ENCODE measurements at regions not wholly inside any gene's neighbourhood (a gene's known extent, or its start where the extent isn't known, plus 50 kb on each side); places are given as distances from the start of the nearest gene placed in this dataset.

GRCh38 chr5:167626341-167627123 lies 664.9 kb upstream of the WWC1 start:
- Histone ChIP-seq H3K27me3 (ENCODE audit: control insufficient read depth, insufficient read depth, low read length) (no peaks in the 10 kb centered on the region), H3K9ac (ENCODE audit: low read length) (no peak overlapping the region), H3K4me3 (ENCODE audit: low read length) (no peak overlapping the region), H3K27ac (ENCODE audit: low read depth, low read length) (no peak overlapping the region), H3K36me3 (ENCODE audit: control insufficient read depth, insufficient read depth, low read length) (no peaks in the 10 kb centered on the region), H3K4me1 (ENCODE audit: control insufficient read depth, insufficient read depth, low read length) (no peaks in the 10 kb centered on the region)

GRCh38 chr5:167629634-167630033 lies 661.8 kb upstream of the WWC1 start:
- Histone ChIP-seq H3K4me3 (ENCODE audit: low read length) (no peak overlapping the region), H3K9ac (ENCODE audit: low read length) (no peak overlapping the region), H3K4me1 (ENCODE audit: control insufficient read depth, insufficient read depth, low read length) (no peaks in the 10 kb centered on the region), H3K27me3 (ENCODE audit: control insufficient read depth, insufficient read depth, low read length) (no peaks in the 10 kb centered on the region), H3K36me3 (ENCODE audit: control insufficient read depth, insufficient read depth, low read length) (no peaks in the 10 kb centered on the region), H3K27ac (ENCODE audit: low read depth, low read length) (no peak overlapping the region)

- no peaks in the 10 kb centered on the region for H3K27me3 ChIP-seq (ENCODE audit: control insufficient read depth, insufficient read depth, low read length)
- no peaks in the 10 kb centered on the region for H3K4me1 ChIP-seq (ENCODE audit: control insufficient read depth, insufficient read depth, low read length)
- H3K9ac ChIP-seq (ENCODE audit: low read length), result no peak overlapping the region
- no peaks in the 10 kb centered on the region for H3K36me3 ChIP-seq (ENCODE audit: control insufficient read depth, insufficient read depth, low read length)
- no peak overlapping the region for H3K4me3 ChIP-seq (ENCODE audit: low read length)
- no peak overlapping the region for H3K27ac ChIP-seq (ENCODE audit: low read depth, low read length)
Measured at GRCh38 chr5:167631191-167631590, 660.3 kb upstream of the WWC1 start.

GRCh38 chr5:167633114-167633513 lies 658.3 kb upstream of the WWC1 start:
- no peak overlapping the region for H3K9ac ChIP-seq (ENCODE audit: low read length)
- H3K27ac ChIP-seq (ENCODE audit: low read depth, low read length), result no peak overlapping the region
- no peaks in the 10 kb centered on the region for H3K36me3 ChIP-seq (ENCODE audit: control insufficient read depth, insufficient read depth, low read length)

GRCh38 chr5:167633931-167634341 lies 657.5 kb upstream of the WWC1 start:
- H3K4me3 ChIP-seq (ENCODE audit: low read length), result no peak overlapping the region
- no peak overlapping the region for H3K9ac ChIP-seq (ENCODE audit: low read length)
- H3K27me3 ChIP-seq (ENCODE audit: control insufficient read depth, insufficient read depth, low read length), result no peaks in the 10 kb centered on the region
- no peaks in the 10 kb centered on the region for H3K4me1 ChIP-seq (ENCODE audit: control insufficient read depth, insufficient read depth, low read length)
- no peaks in the 10 kb centered on the region for H3K36me3 ChIP-seq (ENCODE audit: control insufficient read depth, insufficient read depth, low read length)
- H3K27ac ChIP-seq (ENCODE audit: low read depth, low read length), result no peak overlapping the region

More at GRCh38 chr5:167633114-167633513, 658.3 kb upstream of the WWC1 start:
- Histone ChIP-seq H3K4me1 (ENCODE audit: control insufficient read depth, insufficient read depth, low read length) (no peaks in the 10 kb centered on the region), H3K27me3 (ENCODE audit: control insufficient read depth, insufficient read depth, low read length) (no peaks in the 10 kb centered on the region), H3K4me3 (ENCODE audit: low read length) (no peak overlapping the region)

GRCh38 chr5:167634432-167634831 lies 657.0 kb upstream of the WWC1 start:
- no peaks in the 10 kb centered on the region for H3K36me3 ChIP-seq (ENCODE audit: control insufficient read depth, insufficient read depth, low read length)
- H3K9ac ChIP-seq (ENCODE audit: low read length), result no peak overlapping the region
- H3K4me1 ChIP-seq (ENCODE audit: control insufficient read depth, insufficient read depth, low read length), result no peaks in the 10 kb centered on the region
- no peak overlapping the region for H3K4me3 ChIP-seq (ENCODE audit: low read length)
- no peaks in the 10 kb centered on the region for H3K27me3 ChIP-seq (ENCODE audit: control insufficient read depth, insufficient read depth, low read length)
- H3K27ac ChIP-seq (ENCODE audit: low read depth, low read length), result no peak overlapping the region

- Histone ChIP-seq H3K27ac (ENCODE audit: low read depth, low read length) (no peak overlapping the region), H3K9ac (ENCODE audit: low read length) (no peak overlapping the region), H3K4me1 (ENCODE audit: control insufficient read depth, insufficient read depth, low read length) (no peaks in the 10 kb centered on the region), H3K4me3 (ENCODE audit: low read length) (no peak overlapping the region), H3K36me3 (ENCODE audit: control insufficient read depth, insufficient read depth, low read length) (no peaks in the 10 kb centered on the region), H3K27me3 (ENCODE audit: control insufficient read depth, insufficient read depth, low read length) (no peaks in the 10 kb centered on the region)
Measured at GRCh38 chr5:167638816-167639215, 652.6 kb upstream of the WWC1 start.

- Histone ChIP-seq H3K9ac (ENCODE audit: low read length) (no peak overlapping the region), H3K27ac (ENCODE audit: low read depth, low read length) (no peak overlapping the region)
Measured at GRCh38 chr5:167639273-167639672, 652.2 kb upstream of the WWC1 start.

GRCh38 chr5:167639766-167640165 lies 651.7 kb upstream of the WWC1 start:
- H3K4me1 ChIP-seq (ENCODE audit: control insufficient read depth, insufficient read depth, low read length), result no peaks in the 10 kb centered on the region
- no peak overlapping the region for H3K27ac ChIP-seq (ENCODE audit: low read depth, low read length)
- H3K27me3 ChIP-seq (ENCODE audit: control insufficient read depth, insufficient read depth, low read length), result no peaks in the 10 kb centered on the region
- H3K36me3 ChIP-seq (ENCODE audit: control insufficient read depth, insufficient read depth, low read length), result no peaks in the 10 kb centered on the region
- H3K4me3 ChIP-seq (ENCODE audit: low read length), result no peak overlapping the region
- no peak overlapping the region for H3K9ac ChIP-seq (ENCODE audit: low read length)

More at GRCh38 chr5:167639273-167639672, 652.2 kb upstream of the WWC1 start:
- H3K36me3 ChIP-seq (ENCODE audit: control insufficient read depth, insufficient read depth, low read length), result no peaks in the 10 kb centered on the region
- H3K4me3 ChIP-seq (ENCODE audit: low read length), result no peak overlapping the region
- no peaks in the 10 kb centered on the region for H3K27me3 ChIP-seq (ENCODE audit: control insufficient read depth, insufficient read depth, low read length)
- H3K4me1 ChIP-seq (ENCODE audit: control insufficient read depth, insufficient read depth, low read length), result no peaks in the 10 kb centered on the region

GRCh38 chr5:167642181-167642580 lies 649.3 kb upstream of the WWC1 start:
- Histone ChIP-seq H3K9ac (ENCODE audit: low read length) (no peak overlapping the region), H3K36me3 (ENCODE audit: control insufficient read depth, insufficient read depth, low read length) (no peaks in the 10 kb centered on the region), H3K4me3 (ENCODE audit: low read length) (no peak overlapping the region), H3K27me3 (ENCODE audit: control insufficient read depth, insufficient read depth, low read length) (no peaks in the 10 kb centered on the region), H3K4me1 (ENCODE audit: control insufficient read depth, insufficient read depth, low read length) (no peaks in the 10 kb centered on the region), H3K27ac (ENCODE audit: low read depth, low read length) (no peak overlapping the region)

GRCh38 chr5:167642779-167643517 lies 648.5 kb upstream of the WWC1 start:
- H3K36me3 ChIP-seq (ENCODE audit: control insufficient read depth, insufficient read depth, low read length), result no peaks in the 10 kb centered on the region
- H3K4me3 ChIP-seq (ENCODE audit: low read length), result no peak overlapping the region
- H3K27ac ChIP-seq (ENCODE audit: low read depth, low read length), result no peak overlapping the region
- H3K27me3 ChIP-seq (ENCODE audit: control insufficient read depth, insufficient read depth, low read length), result no peaks in the 10 kb centered on the region
- no peaks in the 10 kb centered on the region for H3K4me1 ChIP-seq (ENCODE audit: control insufficient read depth, insufficient read depth, low read length)
- H3K9ac ChIP-seq (ENCODE audit: low read length), result no peak overlapping the region

- no peaks in the 10 kb centered on the region for H3K4me1 ChIP-seq (ENCODE audit: control insufficient read depth, insufficient read depth, low read length)
- no peak overlapping the region for H3K9ac ChIP-seq (ENCODE audit: low read length)
- no peak overlapping the region for H3K4me3 ChIP-seq (ENCODE audit: low read length)
- no peaks in the 10 kb centered on the region for H3K36me3 ChIP-seq (ENCODE audit: control insufficient read depth, insufficient read depth, low read length)
- H3K27me3 ChIP-seq (ENCODE audit: control insufficient read depth, insufficient read depth, low read length), result no peaks in the 10 kb centered on the region
- no peak overlapping the region for H3K27ac ChIP-seq (ENCODE audit: low read depth, low read length)
Measured at GRCh38 chr5:167643631-167644280, 647.7 kb upstream of the WWC1 start.

Data from rectal smooth muscle tissue (tissue), 1 donor.